Activated T-helper 17 cell treated with anti-CD3 and anti-CD28 coated beads, Interleukin-2, amount 50 U/mL, for 72 hours (primary cell): ENCODE measurements at regions not wholly inside any gene's neighbourhood (a gene's known extent, or its start where the extent isn't known, plus 50 kb on each side); places are given as distances from the start of the nearest gene placed in this dataset.

Source experiments
- ATAC-seq: fragments of 150-1000 bp; cut with Tn5 transposase; replicated peaks from 2 replicates; pipeline ENCODE4 v1.10.0; 2021; ENCODE audit warnings: mild to moderate bottlenecking, moderate library complexity
- H3K27ac Mint-ChIP-seq: one replicate; pipeline ENCODE4 v1.8.0; 2022; ENCODE audit warnings: mixed read lengths
- H3K27me3 Mint-ChIP-seq: one replicate; pipeline ENCODE4 v1.8.0; 2022; ENCODE audit warnings: mixed read lengths
- H3K36me3 Mint-ChIP-seq: one replicate; pipeline ENCODE4 v1.8.0; 2022; ENCODE audit warnings: low read depth, mild to moderate bottlenecking, mixed read lengths
- H3K4me1 Mint-ChIP-seq: one replicate; pipeline ENCODE4 v1.8.0; 2022; ENCODE audit warnings: mixed read lengths
- H3K4me3 Mint-ChIP-seq: one replicate; pipeline ENCODE4 v1.8.0; 2022; ENCODE audit warnings: mild to moderate bottlenecking, mixed read lengths
- H3K9me3 Mint-ChIP-seq: one replicate; pipeline ENCODE4 v1.8.0; 2022; ENCODE audit warnings: mixed read lengths

- no peak overlapping the region for H3K27ac Mint-ChIP-seq
- no peaks in the 10 kb centered on the region for H3K4me1 Mint-ChIP-seq
- no peak for ATAC-seq
- peaks cover 3% of the 10 kb centered on the region for H3K27me3 Mint-ChIP-seq
- H3K9me3 Mint-ChIP-seq = no peaks in the 10 kb centered on the region
- H3K4me3 Mint-ChIP-seq = no peak overlapping the region
- H3K36me3 Mint-ChIP-seq = no peaks in the 10 kb centered on the region
These were observed 340.6 kb upstream of the IRX4 start for GRCh38 chr5:2223303-2223702.

- no peak overlapping the region for H3K4me3 Mint-ChIP-seq
- ATAC-seq = no peak
- H3K27me3 Mint-ChIP-seq = peaks cover 3% of the 10 kb centered on the region
- H3K36me3 Mint-ChIP-seq = no peaks in the 10 kb centered on the region
- H3K27ac Mint-ChIP-seq = no peak overlapping the region
- no peaks in the 10 kb centered on the region for H3K9me3 Mint-ChIP-seq
- no peaks in the 10 kb centered on the region for H3K4me1 Mint-ChIP-seq
These were observed 339.7 kb upstream of the IRX4 start for GRCh38 chr5:2222246-2222992.

- Mint-ChIP-seq H3K4me1 (no peaks in the 10 kb centered on the region), H3K9me3 (no peaks in the 10 kb centered on the region), H3K27ac (no peak overlapping the region), H3K36me3 (no peaks in the 10 kb centered on the region), H3K27me3 (peaks cover 3% of the 10 kb centered on the region), H3K4me3 (no peak overlapping the region)
- ATAC-seq = no peak
These were observed 338.7 kb upstream of the IRX4 start for GRCh38 chr5:2221450-2221849.

- no peak overlapping the region for H3K4me3 Mint-ChIP-seq
- H3K36me3 Mint-ChIP-seq = no peaks in the 10 kb centered on the region
- no peaks in the 10 kb centered on the region for H3K9me3 Mint-ChIP-seq
- no peaks in the 10 kb centered on the region for H3K4me1 Mint-ChIP-seq
- H3K27ac Mint-ChIP-seq = no peak overlapping the region
- ATAC-seq = no peak
- peaks cover 3% of the 10 kb centered on the region for H3K27me3 Mint-ChIP-seq
These were observed 338.0 kb upstream of the IRX4 start for GRCh38 chr5:2220741-2221140.

- H3K4me3 Mint-ChIP-seq = no peak overlapping the region
These were observed 336.5 kb upstream of the IRX4 start for GRCh38 chr5:2219149-2219776.

GRCh38 chr5:2217219-2217618 lies 334.5 kb upstream of the IRX4 start:
- H3K4me3 Mint-ChIP-seq = no peak overlapping the region
- no peak for ATAC-seq
- H3K27me3 Mint-ChIP-seq = peaks cover 3% of the 10 kb centered on the region
- H3K4me1 Mint-ChIP-seq = no peaks in the 10 kb centered on the region
- no peak overlapping the region for H3K27ac Mint-ChIP-seq
- H3K9me3 Mint-ChIP-seq = no peaks in the 10 kb centered on the region
- H3K36me3 Mint-ChIP-seq = no peaks in the 10 kb centered on the region

More at GRCh38 chr5:2219149-2219776, 336.5 kb upstream of the IRX4 start:
- H3K36me3 Mint-ChIP-seq = no peaks in the 10 kb centered on the region
- H3K4me1 Mint-ChIP-seq = no peaks in the 10 kb centered on the region
- no peaks in the 10 kb centered on the region for H3K9me3 Mint-ChIP-seq
- no peak for ATAC-seq
- H3K27ac Mint-ChIP-seq = no peak overlapping the region
- peaks cover 3% of the 10 kb centered on the region for H3K27me3 Mint-ChIP-seq

GRCh38 chr5:2214910-2215590 lies 332.3 kb upstream of the IRX4 start:
- Mint-ChIP-seq H3K4me3 (no peak overlapping the region), H3K4me1 (no peaks in the 10 kb centered on the region), H3K27ac (no peak overlapping the region), H3K9me3 (no peaks in the 10 kb centered on the region), H3K27me3 (peaks cover 3% of the 10 kb centered on the region), H3K36me3 (no peaks in the 10 kb centered on the region)
- no peak for ATAC-seq

GRCh38 chr5:2213121-2213730 lies 330.5 kb upstream of the IRX4 start:
- H3K36me3 Mint-ChIP-seq = no peaks in the 10 kb centered on the region
- ATAC-seq = no peak
- H3K4me3 Mint-ChIP-seq = no peak overlapping the region
- H3K4me1 Mint-ChIP-seq = no peaks in the 10 kb centered on the region
- H3K9me3 Mint-ChIP-seq = no peaks in the 10 kb centered on the region
- no peak overlapping the region for H3K27ac Mint-ChIP-seq
- no peaks in the 10 kb centered on the region for H3K27me3 Mint-ChIP-seq

- H3K27me3 Mint-ChIP-seq = no peaks in the 10 kb centered on the region
- ATAC-seq = no peak
- no peak overlapping the region for H3K27ac Mint-ChIP-seq
- H3K9me3 Mint-ChIP-seq = no peaks in the 10 kb centered on the region
- H3K4me1 Mint-ChIP-seq = no peaks in the 10 kb centered on the region
- H3K4me3 Mint-ChIP-seq = no peak overlapping the region
- H3K36me3 Mint-ChIP-seq = no peaks in the 10 kb centered on the region
These were observed 329.8 kb upstream of the IRX4 start for GRCh38 chr5:2212481-2212880.

- Mint-ChIP-seq H3K4me3 (no peak overlapping the region), H3K9me3 (no peaks in the 10 kb centered on the region), H3K4me1 (no peaks in the 10 kb centered on the region), H3K36me3 (no peaks in the 10 kb centered on the region), H3K27ac (no peak overlapping the region), H3K27me3 (peaks cover 14% of the 10 kb centered on the region)
- no peak for ATAC-seq
These were observed 325.5 kb upstream of the IRX4 start for GRCh38 chr5:2208239-2208544.

GRCh38 chr5:2207416-2208238 lies 324.9 kb upstream of the IRX4 start:
- Mint-ChIP-seq H3K27ac (no peak overlapping the region), H3K27me3 (peaks cover 14% of the 10 kb centered on the region), H3K9me3 (no peaks in the 10 kb centered on the region), H3K4me3 (no peak overlapping the region), H3K4me1 (no peaks in the 10 kb centered on the region), H3K36me3 (no peaks in the 10 kb centered on the region)
- no peak for ATAC-seq

GRCh38 chr5:2207109-2207399 lies 324.3 kb upstream of the IRX4 start:
- Mint-ChIP-seq H3K27me3 (peaks cover 14% of the 10 kb centered on the region), H3K4me3 (no peak overlapping the region), H3K9me3 (no peaks in the 10 kb centered on the region), H3K27ac (no peak overlapping the region), H3K36me3 (no peaks in the 10 kb centered on the region), H3K4me1 (no peaks in the 10 kb centered on the region)
- ATAC-seq = no peak

GRCh38 chr5:2206293-2207108 lies 323.8 kb upstream of the IRX4 start:
- ATAC-seq = no peak
- no peaks in the 10 kb centered on the region for H3K9me3 Mint-ChIP-seq
- no peaks in the 10 kb centered on the region for H3K4me1 Mint-ChIP-seq
- no peak overlapping the region for H3K27ac Mint-ChIP-seq
- H3K36me3 Mint-ChIP-seq = no peaks in the 10 kb centered on the region
- peaks cover 14% of the 10 kb centered on the region for H3K27me3 Mint-ChIP-seq
- H3K4me3 Mint-ChIP-seq = no peak overlapping the region
